HG02588 (cell line): ENCODE measurements at regions not wholly inside any gene's neighbourhood (a gene's known extent, or its start where the extent isn't known, plus 50 kb on each side); places are given as distances from the start of the nearest gene placed in this dataset.

ENCODE experiments used
- ATAC-seq: cut with Tn5 transposase; IDR thresholded peaks from one replicate; pipeline ENCODE4 v1.9.1; 2021; ENCODE audit warnings: mild to moderate bottlenecking, moderate library complexity; ENCODE audit not compliant: unreplicated experiment

GRCh38 chr7:25314094-25314730, 85.9 kb upstream of the NPVF start:
- ATAC-seq = no peak

DNA sequence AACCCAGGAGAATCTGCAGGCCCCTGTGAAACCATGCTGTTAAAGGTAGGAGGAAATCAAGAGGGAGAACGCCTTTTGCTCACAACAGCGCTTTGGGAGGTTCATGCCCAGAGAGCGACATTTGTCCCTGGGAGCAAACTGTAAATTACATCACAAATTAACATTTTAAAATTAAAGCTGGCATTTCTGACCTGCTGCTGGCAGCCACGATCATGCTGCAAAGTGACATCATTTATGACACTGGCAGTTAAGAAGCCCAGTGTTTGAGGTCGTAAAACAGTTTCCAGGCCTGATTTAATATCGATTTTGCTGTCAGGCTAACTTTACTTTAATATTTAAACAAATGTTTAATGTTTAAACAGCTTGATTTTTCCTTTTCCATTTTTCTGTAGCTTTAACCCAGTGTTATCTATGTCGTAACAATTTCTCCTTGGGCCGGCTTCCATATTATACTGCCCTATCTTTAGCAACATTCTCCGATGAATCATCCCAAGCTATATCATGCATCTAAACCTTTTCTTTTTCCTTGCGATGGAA, 86.5 kb upstream of the NPVF start:
- ATAC-seq = no peak

- ATAC-seq = no peak
Measured at GRCh38 chr7:25316366-25316765, 88.1 kb upstream of the NPVF start.

GRCh38 chr7:25318047-25318446, 89.8 kb upstream of the NPVF start:
- no peak for ATAC-seq

DNA sequence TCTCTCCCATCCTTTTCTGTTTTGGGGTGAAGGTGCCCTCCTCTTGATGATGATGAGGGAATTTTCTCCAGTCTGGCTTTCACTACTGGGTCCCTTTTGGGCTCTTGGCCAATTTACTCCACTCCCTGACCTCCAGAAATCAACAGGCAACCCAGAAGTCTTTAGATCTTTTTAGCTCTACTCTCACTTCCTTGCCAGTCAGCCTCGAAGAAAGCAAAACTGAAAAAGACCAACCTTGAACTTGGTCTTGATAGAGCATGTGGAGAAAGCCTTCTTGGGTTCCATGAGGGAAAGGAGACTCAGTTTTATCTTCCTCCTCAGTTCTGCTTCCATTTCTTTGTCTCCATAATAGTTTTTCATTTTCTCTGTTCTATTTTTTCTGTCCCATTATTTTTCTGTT, 91.4 kb upstream of the NPVF start:
- ATAC-seq = no peak

DNA sequence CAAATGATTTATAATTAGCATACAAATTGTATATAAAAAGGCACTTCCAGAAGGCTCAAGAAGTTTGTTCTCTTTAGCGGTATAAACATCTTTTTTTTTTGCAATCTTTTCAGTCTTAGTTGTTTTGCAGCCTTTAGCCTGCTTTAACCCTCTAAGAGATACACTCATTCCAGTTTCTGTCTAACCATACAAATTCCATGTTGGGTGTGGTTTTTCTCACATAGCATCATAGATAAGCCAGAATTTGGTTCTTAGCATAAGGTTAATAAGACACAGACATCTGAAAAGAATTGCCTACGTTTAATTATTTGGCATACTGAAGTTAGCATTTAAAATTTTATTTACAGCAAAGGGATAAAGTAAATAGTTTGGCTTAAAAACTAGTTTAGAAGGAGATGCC, 92.5 kb upstream of the NPVF start:
- no peak for ATAC-seq

DNA sequence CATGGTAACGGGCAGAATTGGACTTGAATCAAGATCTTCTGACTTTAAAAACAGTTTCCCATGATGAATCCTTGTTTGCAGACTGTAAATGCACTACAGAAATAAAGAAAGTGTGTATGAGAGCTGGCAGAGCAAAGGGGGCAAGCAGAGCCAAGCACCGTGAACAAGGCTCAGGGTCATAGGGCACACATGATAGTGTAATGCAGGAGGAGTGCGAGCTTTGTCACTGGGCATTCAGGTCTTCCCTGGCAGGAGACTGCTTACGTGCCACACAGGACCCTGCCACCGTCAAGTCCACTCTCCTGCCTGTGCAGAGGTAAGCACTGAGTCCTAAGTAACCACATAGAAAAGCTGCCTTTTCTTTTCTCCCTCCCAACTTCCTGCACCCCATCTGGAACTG, 93.1 kb upstream of the NPVF start:
- ATAC-seq = no peak

- no peak for ATAC-seq
Measured at GRCh38 chr7:25322473-25322872, 94.2 kb upstream of the NPVF start.

GRCh38 chr7:25325186-25325757, 97.0 kb upstream of the NPVF start:
- no peak for ATAC-seq

DNA sequence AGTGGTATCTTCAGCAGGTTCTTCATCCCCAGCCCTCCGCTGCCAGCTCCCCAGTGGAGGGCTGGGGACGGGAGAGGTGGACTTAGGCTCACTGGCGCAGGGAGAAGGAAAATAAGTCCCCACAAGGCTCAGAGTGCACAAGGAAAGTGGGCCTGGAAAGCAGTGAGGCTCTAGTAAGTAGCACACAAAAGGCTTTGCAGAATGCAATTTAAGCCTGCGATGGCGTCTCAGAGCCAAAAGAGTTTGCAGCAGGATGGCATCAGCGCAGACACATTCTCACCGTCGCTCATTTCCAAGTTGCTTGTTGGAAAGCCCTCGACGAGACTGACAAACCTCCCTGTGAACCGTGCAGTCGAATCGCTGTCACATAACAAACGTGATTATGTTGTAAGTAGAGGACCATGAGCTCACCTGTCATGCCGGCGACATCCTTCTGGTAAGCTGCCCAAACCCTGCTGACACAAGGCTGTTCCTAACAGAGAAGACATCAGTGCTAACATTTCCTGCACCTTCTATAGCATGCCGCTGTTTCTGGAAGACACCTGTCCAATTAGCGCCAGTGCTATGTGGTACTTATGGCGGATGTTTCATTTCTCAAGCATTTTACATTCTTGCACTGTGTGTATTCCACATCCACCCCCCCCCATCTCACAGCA, 98.3 kb upstream of the NPVF start:
- no peak for ATAC-seq

GRCh38 chr7:25329815-25330214, 101.5 kb upstream of the NPVF start:
- ATAC-seq = no peak

DNA sequence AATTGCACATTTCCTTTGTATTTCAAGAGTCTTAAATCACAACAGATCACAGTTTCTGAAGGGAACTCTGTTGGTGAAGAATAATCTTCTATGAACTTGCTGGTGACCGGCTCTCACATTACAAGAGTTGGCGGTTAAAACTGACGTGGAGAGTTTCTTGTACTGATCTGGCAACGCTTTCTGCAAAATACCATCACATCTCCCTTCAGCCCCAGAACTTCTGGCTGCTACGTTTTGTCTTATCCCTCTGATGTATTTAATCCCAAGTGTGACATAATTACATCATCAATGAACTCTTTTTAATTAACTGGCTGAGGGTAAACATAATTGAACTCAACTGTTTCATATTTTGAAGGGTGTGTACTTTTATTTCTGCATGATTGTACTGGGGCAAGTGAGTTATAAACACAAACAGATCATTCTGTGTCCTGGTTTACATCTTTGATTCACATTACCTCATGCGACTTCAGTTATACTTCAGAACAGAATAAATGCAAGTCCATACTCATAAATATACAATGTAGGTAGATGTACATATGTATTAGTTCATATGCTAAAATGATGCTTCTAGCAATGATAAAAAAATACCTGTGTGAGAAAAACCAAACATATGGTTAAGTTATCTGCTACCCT, 105.1 kb upstream of the NPVF start:
- ATAC-seq = no peak

GRCh38 chr7:25347360-25348066, 119.2 kb upstream of the NPVF start:
- no peak for ATAC-seq

GRCh38 chr7:25348104-25348503, 119.8 kb upstream of the NPVF start:
- ATAC-seq = no peak

DNA sequence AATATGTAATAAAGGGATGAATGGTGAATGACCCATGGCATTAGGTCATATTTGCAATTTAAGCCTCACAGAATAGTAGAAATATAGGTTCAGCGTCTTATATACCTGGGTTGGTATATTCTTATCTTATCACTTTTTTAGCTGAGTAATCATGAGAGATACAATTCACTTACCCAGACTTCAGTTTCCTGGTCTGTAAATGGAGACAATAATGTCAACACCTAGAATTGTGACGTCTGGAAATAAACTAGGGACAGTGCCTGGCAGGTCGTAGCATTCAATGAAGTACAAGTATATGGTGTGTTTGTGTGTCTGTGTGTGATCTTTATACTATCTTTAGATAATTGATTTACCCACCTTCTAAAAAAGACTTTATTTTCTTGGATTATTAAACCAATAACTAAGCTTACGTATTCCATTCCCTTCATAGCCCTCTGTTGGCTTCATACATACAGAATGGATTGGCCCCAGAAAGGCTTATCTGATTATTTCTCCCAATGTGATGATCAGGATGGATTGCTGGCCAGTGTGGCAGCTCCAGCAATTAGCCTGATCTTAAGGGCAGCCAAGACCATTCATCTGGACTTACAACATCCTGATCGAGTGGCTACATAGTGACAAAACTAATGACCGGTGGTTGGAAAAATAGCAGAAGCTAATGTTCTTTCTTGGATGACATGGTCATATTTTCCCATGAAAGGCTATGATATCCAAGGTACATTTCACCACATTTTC, 121.2 kb upstream of the NPVF start:
- no peak for ATAC-seq

DNA sequence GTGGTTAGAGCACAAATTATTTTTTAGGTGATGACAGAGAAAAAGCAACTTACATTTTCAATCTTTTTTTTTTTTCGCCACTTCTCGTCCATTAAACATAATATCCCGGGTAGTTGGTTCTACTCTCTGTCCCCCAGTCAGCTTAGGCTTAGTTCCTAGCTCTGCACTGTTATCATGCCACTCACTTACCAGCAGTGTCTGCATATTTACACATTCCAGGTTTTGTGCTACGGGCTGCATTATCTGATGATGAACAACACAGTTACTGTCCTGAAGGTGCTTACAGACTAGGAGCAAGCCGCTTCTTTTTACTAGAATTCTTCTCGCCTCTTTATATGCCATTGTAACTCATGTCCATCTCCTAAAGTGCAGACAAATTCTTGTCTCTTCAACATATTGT, 121.8 kb upstream of the NPVF start:
- no peak for ATAC-seq

DNA sequence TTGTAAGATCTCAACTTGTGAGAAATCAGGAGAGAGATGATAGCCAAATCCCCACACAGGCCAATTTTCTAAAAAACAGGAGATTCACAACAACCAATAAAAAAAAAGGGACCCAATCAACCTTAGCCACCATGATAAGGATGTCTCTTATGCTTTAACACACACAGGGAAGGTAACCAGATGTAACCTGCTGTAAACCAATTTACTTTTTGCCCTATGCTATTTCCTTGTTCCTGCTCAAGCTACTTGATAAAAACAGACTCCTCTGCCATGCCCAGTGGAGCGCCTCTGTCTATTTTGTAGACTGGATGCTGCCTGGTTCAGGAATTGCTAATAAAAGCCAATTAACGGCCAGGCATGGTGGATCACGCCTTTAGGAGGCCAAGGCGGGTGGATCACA, 123.5 kb upstream of the NPVF start:
- ATAC-seq = no peak

GRCh38 chr7:25353196-25353595, 124.9 kb upstream of the NPVF start:
- ATAC-seq = no peak

- no peak for ATAC-seq
Measured at GRCh38 chr7:25353732-25354131, 125.4 kb upstream of the NPVF start.

- no peak for ATAC-seq
Measured at GRCh38 chr7:25356534-25357151, 128.4 kb upstream of the NPVF start.
